Stimulated activated naive CD4-positive, alpha-beta T cell treated with Interleukin-2 at 50 U/mL for 16 hours (primary cell): ENCODE measurements at regions not wholly inside any gene's neighbourhood (a gene's known extent, or its start where the extent isn't known, plus 50 kb on each side); places are given as distances from the start of the nearest gene placed in this dataset.

Experiments used
- DNase-seq: peaks from one replicate; lab custom pipeline; 2025; lab: John Stamatoyannopoulos, UW

DNA sequence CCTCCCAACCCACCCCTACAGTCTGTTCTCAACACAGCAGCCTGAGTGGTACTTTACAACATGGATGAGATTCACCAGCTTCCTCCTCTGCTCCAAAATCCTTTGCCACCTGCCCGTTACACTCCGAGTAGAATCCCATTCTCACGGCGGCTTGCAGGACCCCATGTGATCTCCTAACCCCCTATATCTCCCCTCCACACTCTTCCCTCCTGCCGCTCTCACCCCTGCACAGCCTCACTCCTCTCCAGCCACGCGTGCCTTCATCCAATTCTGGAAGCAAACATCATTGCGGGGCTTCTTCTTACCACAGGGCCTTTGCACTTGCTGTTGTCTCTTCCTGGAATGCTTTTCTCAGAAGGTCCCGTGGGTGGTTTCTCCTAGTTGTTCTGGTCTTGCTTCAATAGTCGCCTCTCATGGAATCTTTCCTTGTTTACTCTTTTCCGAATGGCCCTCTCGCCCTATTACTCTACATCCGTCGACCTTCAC lies 472.3 kb downstream of the CDH26 start:
- no peak for DNase-seq

DNA sequence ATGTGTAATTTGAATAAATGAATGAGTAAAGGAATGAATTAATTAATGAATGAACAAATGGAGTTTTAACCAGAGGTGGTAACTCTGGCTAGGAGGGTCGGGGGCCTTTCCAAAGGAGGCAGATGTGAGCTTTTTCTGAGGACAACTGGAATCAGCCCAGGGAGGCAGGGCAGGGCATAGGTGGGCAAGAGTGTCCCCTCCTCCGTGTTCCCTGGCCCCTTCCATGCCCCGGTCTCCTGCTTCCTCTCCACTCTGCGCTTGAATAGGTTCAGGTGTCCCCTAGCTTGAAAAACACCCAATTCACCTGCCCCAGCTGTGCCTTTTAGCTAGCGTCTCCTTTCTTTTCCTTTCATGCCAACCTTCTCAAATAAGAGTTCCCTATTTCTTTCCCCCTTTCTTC lies 473.1 kb downstream of the CDH26 start:
- no peak for DNase-seq

DNA sequence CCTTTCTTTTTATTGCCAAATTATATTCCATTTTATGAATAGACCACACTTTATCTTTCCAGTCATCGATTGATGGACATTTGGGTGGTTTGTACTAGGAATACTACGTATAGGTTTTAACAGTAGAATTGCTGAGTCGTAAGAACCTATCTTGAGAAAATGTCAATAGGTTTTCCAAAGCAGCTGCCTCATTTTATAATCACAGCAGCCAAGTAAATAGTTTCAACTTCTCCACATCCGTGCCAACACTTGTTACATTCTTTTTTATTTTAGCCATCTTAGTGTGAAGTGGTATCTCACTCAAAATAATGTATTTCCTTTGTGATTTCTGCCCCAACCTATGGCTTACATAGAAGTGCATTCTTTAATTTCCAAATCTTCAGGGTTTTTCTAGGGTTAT lies 479.2 kb downstream of the CDH26 start:
- DNase-seq: no peak

GRCh38 chr20:60446267-60447111 lies 488.3 kb downstream of the CDH26 start:
- no peak for DNase-seq

- no peak for DNase-seq
These were observed 489.5 kb downstream of the CDH26 start for GRCh38 chr20:60447703-60448102.

- no peak for DNase-seq
These were observed 495.4 kb downstream of the CDH26 start for GRCh38 chr20:60453388-60454246.

- DNase-seq: no peak
These were observed 496.3 kb downstream of the CDH26 start for GRCh38 chr20:60454491-60454890.

GRCh38 chr20:60455272-60455671 lies 497.0 kb downstream of the CDH26 start:
- DNase-seq: no peak

DNA sequence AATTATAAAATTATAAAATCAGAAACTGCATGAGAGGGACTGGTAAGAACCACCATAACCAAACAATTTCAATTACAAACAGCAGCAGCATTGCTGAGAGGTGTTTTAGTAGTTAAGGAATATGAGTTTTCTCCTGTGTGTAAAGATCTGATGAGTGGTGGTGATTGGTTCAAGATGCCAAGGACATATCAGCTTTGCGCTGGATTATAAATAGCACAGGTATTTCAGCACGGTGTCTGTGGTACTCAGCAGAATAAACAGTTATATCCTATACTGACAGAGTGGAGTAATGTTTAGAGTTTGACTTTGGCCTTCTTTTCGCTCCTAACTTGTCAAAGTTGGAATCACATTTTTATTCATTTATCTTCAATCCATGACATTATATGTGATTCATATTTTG lies 501.0 kb downstream of the CDH26 start:
- DNase-seq: no peak

GRCh38 chr20:60461993-60462392 lies 503.8 kb downstream of the CDH26 start:
- DNase-seq: no peak

GRCh38 chr20:60463798-60464197 lies 505.6 kb downstream of the CDH26 start:
- DNase-seq: no peak

GRCh38 chr20:60465439-60465838 lies 507.2 kb downstream of the CDH26 start:
- DNase-seq: no peak

DNA sequence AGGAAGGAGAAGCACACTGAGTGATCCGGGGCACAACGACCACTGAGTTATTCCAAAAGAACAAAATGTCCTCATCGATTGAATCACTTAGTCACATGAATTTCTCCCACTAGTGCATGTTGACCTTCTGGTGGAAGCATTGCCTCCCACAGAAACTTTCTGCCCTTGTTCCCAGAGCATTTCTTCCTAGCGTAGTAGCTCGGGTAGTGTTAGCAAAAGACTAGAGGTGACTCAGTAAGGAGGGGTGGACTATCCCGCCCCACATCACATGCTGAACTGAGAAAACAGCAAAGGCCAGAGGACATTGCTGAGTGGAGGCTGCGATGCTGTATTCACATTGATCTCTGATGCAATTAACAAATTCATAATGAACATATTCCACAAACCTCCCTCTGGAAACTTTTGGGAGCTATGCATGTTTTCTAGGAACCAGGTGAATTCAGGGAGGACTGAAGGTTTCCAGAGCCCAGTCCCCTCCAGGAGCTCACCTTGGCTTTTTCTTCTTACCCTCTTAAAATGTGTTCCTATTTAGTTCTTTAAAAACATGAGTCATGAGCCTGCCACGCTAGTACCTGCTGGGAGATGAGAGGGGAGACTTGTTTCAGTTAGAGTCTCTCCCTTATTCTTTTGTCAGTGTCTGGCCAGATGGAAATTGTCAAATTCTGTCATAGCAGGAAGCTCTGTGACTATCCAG lies 507.9 kb downstream of the CDH26 start:
- no peak for DNase-seq

DNA sequence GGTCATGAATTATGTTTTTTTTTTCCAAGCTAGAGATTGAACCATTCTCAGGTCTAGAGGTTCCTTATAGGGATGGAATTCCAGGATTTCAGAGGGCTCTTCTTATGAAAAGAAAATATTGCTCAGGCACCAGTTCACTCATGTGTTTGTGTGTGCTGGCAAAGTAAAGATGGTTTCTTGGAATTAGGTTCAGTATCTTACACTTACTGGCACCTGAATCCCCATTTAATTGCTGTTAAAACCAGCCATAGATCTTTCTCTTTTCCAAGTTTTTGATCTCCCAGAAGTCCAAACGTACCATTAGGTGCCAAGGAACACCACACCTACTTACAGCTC lies 508.4 kb downstream of the CDH26 start:
- no peak for DNase-seq

- DNase-seq: no peak
These were observed 508.9 kb downstream of the CDH26 start for GRCh38 chr20:60467078-60467477.

DNA sequence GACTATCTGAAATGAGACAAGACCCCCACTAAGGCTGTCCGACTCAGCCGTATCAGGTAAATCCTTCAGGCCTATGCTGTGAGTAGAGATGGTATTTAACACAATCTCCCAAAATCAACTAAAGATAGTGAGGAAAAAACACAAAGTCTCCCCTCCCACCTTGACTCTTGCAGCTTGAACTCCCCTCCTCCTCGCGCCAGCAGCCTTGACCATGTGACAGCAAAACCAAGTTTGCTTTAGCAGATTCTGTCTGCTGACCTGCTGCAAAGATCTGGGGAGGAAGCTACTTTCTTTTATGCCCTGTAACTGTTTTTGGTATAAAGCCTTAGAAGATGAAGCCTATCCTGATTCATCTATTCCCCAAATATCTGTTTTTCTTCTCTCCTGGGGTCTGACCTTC lies 509.5 kb downstream of the CDH26 start:
- DNase-seq: no peak

GRCh38 chr20:60469829-60470228 lies 511.6 kb downstream of the CDH26 start:
- no peak for DNase-seq

DNA sequence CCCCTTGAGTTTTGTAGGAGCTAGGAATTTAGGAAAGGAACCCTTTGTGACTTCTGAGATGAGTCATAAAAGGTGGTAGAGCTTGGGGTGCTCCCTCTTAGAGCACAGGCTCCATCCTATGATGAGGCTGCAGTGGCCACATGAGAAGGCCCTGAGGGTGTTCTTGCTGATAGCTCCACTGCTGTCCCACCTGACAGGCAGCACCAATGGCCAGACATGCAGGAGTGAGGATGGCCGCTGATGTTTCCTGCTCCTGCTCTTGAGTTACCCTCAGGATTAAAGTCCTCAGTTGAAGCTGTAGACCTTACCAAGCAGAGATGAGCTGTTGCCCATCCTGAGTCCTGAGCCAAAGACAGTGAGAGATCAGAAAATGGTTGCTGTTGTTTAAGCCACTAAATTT lies 512.1 kb downstream of the CDH26 start:
- no peak for DNase-seq

DNA sequence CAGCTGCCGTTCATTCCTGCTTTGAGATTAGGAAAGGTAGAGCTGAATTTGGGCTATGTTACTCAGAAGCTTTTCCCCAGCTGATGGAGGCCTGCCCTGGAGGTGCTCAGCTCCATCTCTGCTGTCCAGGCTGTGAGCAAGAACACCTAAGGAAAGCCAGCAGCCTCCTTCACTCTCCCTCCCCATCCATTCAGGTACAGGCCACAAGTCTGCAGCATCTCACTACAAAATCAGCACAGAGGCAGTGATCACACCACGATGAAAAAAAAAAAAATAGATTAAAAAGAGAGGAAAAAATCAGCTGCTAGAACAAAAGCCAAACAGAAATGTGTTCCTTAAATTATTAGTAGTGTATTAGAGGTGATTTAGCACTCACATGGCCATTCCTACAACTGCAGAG lies 515.0 kb downstream of the CDH26 start:
- DNase-seq: no peak

- no peak for DNase-seq
These were observed 516.2 kb downstream of the CDH26 start for GRCh38 chr20:60474385-60474910.

DNA sequence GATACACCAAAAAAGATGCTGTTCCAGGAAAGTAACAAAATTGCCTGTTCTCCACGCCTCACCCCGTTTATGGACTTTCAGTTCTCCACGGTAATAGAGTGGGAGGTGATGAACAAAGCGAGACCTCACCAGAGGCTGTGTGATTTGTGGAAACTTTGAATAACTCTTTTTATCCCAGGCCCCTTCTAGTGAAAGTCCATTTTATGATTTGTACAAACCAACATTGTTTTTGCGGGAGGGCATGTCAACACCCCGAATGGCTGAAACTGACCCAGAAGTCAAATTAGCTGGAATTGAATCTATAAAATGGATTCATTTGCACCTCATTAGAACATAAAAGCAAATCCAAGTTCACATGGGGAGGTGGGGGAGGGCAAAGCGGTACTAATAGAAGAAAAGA lies 517.8 kb downstream of the CDH26 start:
- DNase-seq: no peak

DNA sequence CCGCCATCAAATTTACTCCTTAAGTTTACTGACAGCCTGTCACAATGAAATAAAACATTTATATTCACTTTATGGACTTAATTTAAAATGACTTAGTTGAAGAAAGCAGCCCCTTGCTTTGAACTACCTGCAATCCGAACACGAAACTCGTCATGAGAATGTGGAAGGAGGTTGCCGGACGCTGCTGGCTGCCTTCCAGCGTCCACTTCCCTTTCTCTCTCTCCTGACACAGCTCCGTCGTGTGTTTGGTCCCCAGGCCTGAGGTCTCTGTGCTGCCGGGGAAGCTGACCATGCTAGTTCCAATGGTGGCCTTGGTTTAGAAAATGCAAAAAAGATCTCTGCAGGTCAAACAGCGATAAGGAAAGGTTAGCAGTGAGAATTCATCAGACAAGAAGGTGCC lies 519.7 kb downstream of the CDH26 start:
- DNase-seq: no peak
